Anterior cingulate cortex (tissue), 58 donors: ENCODE measurements at regions not wholly inside any gene's neighbourhood (a gene's known extent, or its start where the extent isn't known, plus 50 kb on each side); places are given as distances from the start of the nearest gene placed in this dataset.

ENCODE experiments used
- DNase-seq, 58 donors: peaks; one replicate each; lab custom pipeline; 2025; lab: John Stamatoyannopoulos, UW

- no peak for DNase-seq
These were observed 109.9 kb upstream of the TIAM2 start for GRCh38 chr6:154885214-154885613.

- DNase-seq: no peak
These were observed 109.1 kb upstream of the TIAM2 start for GRCh38 chr6:154886016-154886415.

- DNase-seq: no peak
These were observed 108.6 kb upstream of the TIAM2 start for GRCh38 chr6:154886471-154886870.

- DNase-seq: no peak
These were observed 108.1 kb upstream of the TIAM2 start for GRCh38 chr6:154887051-154887450.

- peak in 13 of 58 donors; percentile 8 to 45 (median 18) for DNase-seq
These were observed 106.5 kb upstream of the TIAM2 start for GRCh38 chr6:154888421-154889295.

GRCh38 chr6:154890874-154891273 lies 104.2 kb upstream of the TIAM2 start:
- no peak for DNase-seq

GRCh38 chr6:154891901-154892300 lies 103.2 kb upstream of the TIAM2 start:
- DNase-seq: no peak

GRCh38 chr6:154893917-154894316 lies 101.2 kb upstream of the TIAM2 start:
- DNase-seq: no peak

- DNase-seq: no peak
These were observed 100.2 kb upstream of the TIAM2 start for GRCh38 chr6:154894902-154895301.

GRCh38 chr6:154895841-154896240 lies 99.3 kb upstream of the TIAM2 start:
- no peak for DNase-seq

- no peak for DNase-seq
These were observed 96.3 kb upstream of the TIAM2 start for GRCh38 chr6:154898821-154899220.

- DNase-seq: no peak
These were observed 95.2 kb upstream of the TIAM2 start for GRCh38 chr6:154899824-154900463.

GRCh38 chr6:154901876-154902552 lies 93.1 kb upstream of the TIAM2 start:
- DNase-seq: peak in 24 of 58 donors; percentile 4 to 73 (median 25)

- no peak for DNase-seq
These were observed 87.8 kb upstream of the TIAM2 start for GRCh38 chr6:154907291-154907690.

GRCh38 chr6:154908723-154909122 lies 86.4 kb upstream of the TIAM2 start:
- no peak for DNase-seq

- no peak for DNase-seq
These were observed 85.8 kb upstream of the TIAM2 start for GRCh38 chr6:154909311-154909710.

GRCh38 chr6:154909821-154910220 lies 85.3 kb upstream of the TIAM2 start:
- no peak for DNase-seq

GRCh38 chr6:154914288-154914687 lies 80.8 kb upstream of the TIAM2 start:
- no peak for DNase-seq

GRCh38 chr6:154916857-154917256 lies 78.3 kb upstream of the TIAM2 start:
- DNase-seq: no peak

GRCh38 chr6:154917941-154918340 lies 77.2 kb upstream of the TIAM2 start:
- no peak for DNase-seq

GRCh38 chr6:154919806-154920205 lies 75.3 kb upstream of the TIAM2 start:
- no peak for DNase-seq
